ENCODE measurements at regions not wholly inside any gene's neighbourhood (a gene's known extent, or its start where the extent isn't known, plus 50 kb on each side); places are given as distances from the start of the nearest gene placed in this dataset.

DNA sequence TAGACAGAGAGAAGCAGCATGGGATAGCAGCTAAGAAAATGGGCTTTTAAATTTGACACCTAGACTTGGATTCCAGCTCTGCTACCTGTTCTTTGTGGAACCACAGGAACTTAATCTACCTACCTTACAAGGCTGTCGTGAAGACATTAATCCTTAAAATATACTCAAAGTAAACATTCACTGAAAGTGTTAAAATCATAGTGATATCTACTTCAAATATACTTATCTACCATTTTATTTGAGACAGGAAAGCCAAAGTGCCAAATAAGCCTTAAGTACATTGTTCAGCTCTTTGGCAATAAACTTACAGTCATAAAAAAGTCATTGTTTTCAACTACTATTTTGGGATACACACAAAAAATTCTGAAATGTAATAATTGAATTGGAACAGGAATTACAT, 295.0 kb upstream of the PITX2 start:
- TF ChIP-seq POLR2A (IDR thresholded peaks at IDR 0.05) = no peak
- TF ChIP-seq, protein P1, sequence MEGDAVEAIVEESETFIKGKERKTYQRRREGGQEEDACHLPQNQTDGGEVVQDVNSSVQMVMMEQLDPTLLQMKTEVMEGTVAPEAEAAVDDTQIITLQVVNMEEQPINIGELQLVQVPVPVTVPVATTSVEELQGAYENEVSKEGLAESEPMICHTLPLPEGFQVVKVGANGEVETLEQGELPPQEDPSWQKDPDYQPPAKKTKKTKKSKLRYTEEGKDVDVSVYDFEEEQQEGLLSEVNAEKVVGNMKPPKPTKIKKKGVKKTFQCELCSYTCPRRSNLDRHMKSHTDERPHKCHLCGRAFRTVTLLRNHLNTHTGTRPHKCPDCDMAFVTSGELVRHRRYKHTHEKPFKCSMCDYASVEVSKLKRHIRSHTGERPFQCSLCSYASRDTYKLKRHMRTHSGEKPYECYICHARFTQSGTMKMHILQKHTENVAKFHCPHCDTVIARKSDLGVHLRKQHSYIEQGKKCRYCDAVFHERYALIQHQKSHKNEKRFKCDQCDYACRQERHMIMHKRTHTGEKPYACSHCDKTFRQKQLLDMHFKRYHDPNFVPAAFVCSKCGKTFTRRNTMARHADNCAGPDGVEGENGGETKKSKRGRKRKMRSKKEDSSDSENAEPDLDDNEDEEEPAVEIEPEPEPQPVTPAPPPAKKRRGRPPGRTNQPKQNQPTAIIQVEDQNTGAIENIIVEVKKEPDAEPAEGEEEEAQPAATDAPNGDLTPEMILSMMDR (IDR thresholded peaks at IDR 0.05) = no peak
